Osteoblast (primary cell): ENCODE measurements at regions not wholly inside any gene's neighbourhood (a gene's known extent, or its start where the extent isn't known, plus 50 kb on each side); places are given as distances from the start of the nearest gene placed in this dataset. TPM values are rescaled to one million over a fixed set of nuclear protein-coding genes. Genes with fewer than 3 reads are reported as not detected.
"Not testable (repeated sequence)": the region's sequence is repeated elsewhere in the genome, so short reads cannot be mapped to it uniquely, and the experiment has no call there.

Source experiments
- DNase-seq: peaks from one replicate; pipeline ENCODE4 v3.0.0; 2011; ENCODE audit warnings: low spot score, mixed read lengths; ENCODE audit not compliant: insufficient read length; ENCODE audit errors: missing footprints
- H2AFZ ChIP-seq: 2 replicates; pipeline ENCODE4 v1.6.0; 2011; ENCODE audit warnings: mild to moderate bottlenecking, low read length
- H3K27ac ChIP-seq: 2 replicates; pipeline ENCODE4 v1.5.1; 2011; ENCODE audit warnings: mild to moderate bottlenecking, low read depth, low read length, moderate library complexity
- H3K27me3 ChIP-seq: 2 replicates; pipeline ENCODE4 v1.6.0; 2012; ENCODE audit warnings: mild to moderate bottlenecking, control low read depth, inconsistent platforms, low read length, moderate library complexity; ENCODE audit not compliant: insufficient read depth
- H3K36me3 ChIP-seq: 2 replicates; pipeline ENCODE4 v1.5.1; 2011; ENCODE audit warnings: mild to moderate bottlenecking, low read length, control low read depth, moderate library complexity; ENCODE audit not compliant: insufficient read depth
- H3K4me1 ChIP-seq: 2 replicates; pipeline ENCODE4 v1.5.1; 2011; ENCODE audit warnings: mild to moderate bottlenecking, low read length, control low read depth, moderate library complexity; ENCODE audit not compliant: insufficient read depth
- H3K4me2 ChIP-seq: 2 replicates; pipeline ENCODE4 v1.6.0; 2011; ENCODE audit warnings: mild to moderate bottlenecking, low read length; ENCODE audit not compliant: insufficient read depth
- H3K4me3 ChIP-seq: fragments of 200-600 bp; sonication (generic); 3 replicates; pipeline ENCODE4 v1.5.1; 2012; ENCODE audit warnings: mild to moderate bottlenecking, low read length, inconsistent platforms; ENCODE audit not compliant: insufficient read depth
- H3K79me2 ChIP-seq: 2 replicates; pipeline ENCODE4 v1.6.0; 2012; ENCODE audit warnings: mild to moderate bottlenecking, low read length, control low read depth, inconsistent platforms; ENCODE audit not compliant: insufficient read depth
- H3K9me3 ChIP-seq: 2 replicates; pipeline ENCODE4 v1.5.1; 2011; ENCODE audit warnings: low read depth, low read length, control low read depth
- H4K20me1 ChIP-seq: 2 replicates; pipeline ENCODE4 v1.6.0; 2012; ENCODE audit warnings: mild to moderate bottlenecking, low read length, control low read depth; ENCODE audit not compliant: insufficient read depth
- small RNA-seq: library from RNA; depleted of rRNA; stranded (forward); fragments of <200 nt; gene quantifications from one replicate; pipeline ENCODE3, GENCODE V24; 2012
- TF ChIP-seq, protein P1 (sequence below): IDR thresholded peaks from 2 replicates; pipeline ENCODE4 v1.5.1; 2011; ENCODE audit warnings: mild to moderate bottlenecking, low read depth, low read length, moderate library complexity; ENCODE audit errors: extremely low read depth

- Histone ChIP-seq H3K4me1 (peaks cover 6% of the 10 kb centered on the region), H4K20me1 (no peaks in the 10 kb centered on the region), H3K79me2 (no peaks in the 10 kb centered on the region), H3K4me2 (no peak overlapping the region), H3K9me3 (no peaks in the 10 kb centered on the region), H2AFZ (no peak overlapping the region), H3K36me3 (no peaks in the 10 kb centered on the region), H3K27me3 (peaks cover 26% of the 10 kb centered on the region), H3K27ac (no peak overlapping the region), H3K4me3 (no peak overlapping the region)
- DNase-seq: no peak
- TF ChIP-seq, protein P1, sequence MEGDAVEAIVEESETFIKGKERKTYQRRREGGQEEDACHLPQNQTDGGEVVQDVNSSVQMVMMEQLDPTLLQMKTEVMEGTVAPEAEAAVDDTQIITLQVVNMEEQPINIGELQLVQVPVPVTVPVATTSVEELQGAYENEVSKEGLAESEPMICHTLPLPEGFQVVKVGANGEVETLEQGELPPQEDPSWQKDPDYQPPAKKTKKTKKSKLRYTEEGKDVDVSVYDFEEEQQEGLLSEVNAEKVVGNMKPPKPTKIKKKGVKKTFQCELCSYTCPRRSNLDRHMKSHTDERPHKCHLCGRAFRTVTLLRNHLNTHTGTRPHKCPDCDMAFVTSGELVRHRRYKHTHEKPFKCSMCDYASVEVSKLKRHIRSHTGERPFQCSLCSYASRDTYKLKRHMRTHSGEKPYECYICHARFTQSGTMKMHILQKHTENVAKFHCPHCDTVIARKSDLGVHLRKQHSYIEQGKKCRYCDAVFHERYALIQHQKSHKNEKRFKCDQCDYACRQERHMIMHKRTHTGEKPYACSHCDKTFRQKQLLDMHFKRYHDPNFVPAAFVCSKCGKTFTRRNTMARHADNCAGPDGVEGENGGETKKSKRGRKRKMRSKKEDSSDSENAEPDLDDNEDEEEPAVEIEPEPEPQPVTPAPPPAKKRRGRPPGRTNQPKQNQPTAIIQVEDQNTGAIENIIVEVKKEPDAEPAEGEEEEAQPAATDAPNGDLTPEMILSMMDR: no peak
Observed at GRCh38 chr12:53872367-53872766, 66.3 kb upstream of the HOXC13 start.

DNA sequence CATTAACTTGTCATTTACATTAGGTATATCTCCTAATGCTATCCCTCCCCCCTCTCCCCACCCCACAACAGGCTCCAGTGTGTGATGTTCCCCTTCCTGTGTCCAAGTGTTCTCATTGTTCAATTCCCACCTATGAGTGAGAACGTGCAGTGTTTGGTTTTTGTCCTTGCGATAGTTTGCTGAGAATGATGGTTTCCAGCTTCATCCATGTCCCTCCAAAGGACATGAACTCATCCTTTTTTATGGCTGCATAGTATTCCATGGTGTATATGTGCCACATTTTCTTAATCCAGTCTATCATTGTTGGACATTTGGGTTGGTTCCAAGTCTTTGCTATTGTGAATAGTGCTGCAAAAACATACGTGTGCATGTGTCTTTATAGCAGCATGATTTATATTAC, 60.7 kb upstream of the HOXC13 start:
- DNase-seq, H3K9me3 ChIP-seq, H3K79me2 ChIP-seq, H3K4me3 ChIP-seq, H3K27ac ChIP-seq, H2AFZ ChIP-seq, H3K4me2 ChIP-seq, H4K20me1 ChIP-seq, H3K4me1 ChIP-seq, H3K36me3 ChIP-seq: not testable (repeated sequence)
- peaks cover 11% of the 10 kb centered on the region for H3K27me3 ChIP-seq

- no peak overlapping the region for H3K27ac ChIP-seq
- no peak overlapping the region for H3K4me2 ChIP-seq
- no peak for DNase-seq
- H3K36me3 ChIP-seq: no peaks in the 10 kb centered on the region
- H3K27me3 ChIP-seq: peaks cover 68% of the 10 kb centered on the region
- no peaks in the 10 kb centered on the region for H3K9me3 ChIP-seq
- no peaks in the 10 kb centered on the region for H3K4me1 ChIP-seq
- H4K20me1 ChIP-seq: no peaks in the 10 kb centered on the region
- H2AFZ ChIP-seq: no peak overlapping the region
- no peaks in the 10 kb centered on the region for H3K79me2 ChIP-seq
- no peak overlapping the region for H3K4me3 ChIP-seq
- TF ChIP-seq, protein P1: no peak
Observed at GRCh38 chr12:53887006-53887405, 51.6 kb upstream of the HOXC13 start.

- no peak overlapping the region for H3K4me3 ChIP-seq
- no peak for DNase-seq
- H3K27me3 ChIP-seq: peaks cover 70% of the 10 kb centered on the region
- H3K36me3 ChIP-seq: no peaks in the 10 kb centered on the region
- no peaks in the 10 kb centered on the region for H3K9me3 ChIP-seq
- H4K20me1 ChIP-seq: no peaks in the 10 kb centered on the region
- H3K27ac ChIP-seq: no peak overlapping the region
- no peaks in the 10 kb centered on the region for H3K4me1 ChIP-seq
- no peak overlapping the region for H2AFZ ChIP-seq
- no peaks in the 10 kb centered on the region for H3K79me2 ChIP-seq
- TF ChIP-seq, protein P1: no peak
- H3K4me2 ChIP-seq: no peak overlapping the region
Observed at GRCh38 chr12:53887881-53888280, 50.8 kb upstream of the HOXC13 start.

Small RNAs in the stretch of these regions (small RNA-seq; reads per million reads assigned to genes)
- not detected for gene RN7SKP289
